GM10266 (cell line): ENCODE measurements at regions not wholly inside any gene's neighbourhood (a gene's known extent, or its start where the extent isn't known, plus 50 kb on each side); places are given as distances from the start of the nearest gene placed in this dataset.
"Not testable (repeated sequence)": the region's sequence is repeated elsewhere in the genome, so short reads cannot be mapped to it uniquely, and the experiment has no call there.

ENCODE experiments used
- DNase-seq: peaks from one replicate; pipeline ENCODE4 v3.0.0; 2012; ENCODE audit errors: extremely low spot score
- CTCF ChIP-seq: IDR thresholded peaks from 2 replicates; pipeline ENCODE4 v1.5.1; 2012; ENCODE audit warnings: mild to moderate bottlenecking, low read depth; ENCODE audit not compliant: control insufficient read depth, insufficient read depth; ENCODE audit errors: missing control alignments

GRCh38 chr13:22938576-22938975 lies 242.2 kb upstream of the SGCG start:
- TF ChIP-seq CTCF: no peak
- no peak for DNase-seq

GRCh38 chr13:22939157-22939556 lies 241.6 kb upstream of the SGCG start:
- no peak for TF ChIP-seq CTCF
- DNase-seq: no peak

GRCh38 chr13:22940090-22940710 lies 240.6 kb upstream of the SGCG start:
- TF ChIP-seq CTCF: no peak
- no peak for DNase-seq

GRCh38 chr13:22940736-22941135 lies 240.0 kb upstream of the SGCG start:
- no peak for DNase-seq
- TF ChIP-seq CTCF: no peak

GRCh38 chr13:22941495-22941894 lies 239.3 kb upstream of the SGCG start:
- DNase-seq: not testable (repeated sequence)

GRCh38 chr13:22942831-22943230 lies 237.9 kb upstream of the SGCG start:
- not testable (repeated sequence) for DNase-seq

GRCh38 chr13:22944378-22944777 lies 236.4 kb upstream of the SGCG start:
- no peak for DNase-seq
- TF ChIP-seq CTCF: no peak

GRCh38 chr13:22945321-22946226 lies 235.2 kb upstream of the SGCG start:
- TF ChIP-seq CTCF: no peak
- no peak for DNase-seq
